DMS53 treated with DMSO at 0.1 percent for 48 hours (cell line): ENCODE measurements at regions not wholly inside any gene's neighbourhood (a gene's known extent, or its start where the extent isn't known, plus 50 kb on each side); places are given as distances from the start of the nearest gene placed in this dataset.

Experiments used
- DNase-seq: peaks from one replicate; lab custom pipeline; 2025; ENCODE audit not compliant: unreplicated experiment; lab: John Stamatoyannopoulos, UW

GRCh38 chr2:226652983-226653765 lies 146.4 kb downstream of the IRS1 start:
- DNase-seq: no peak

- DNase-seq: no peak
Observed at GRCh38 chr2:226652369-226652768, 147.3 kb downstream of the IRS1 start.

GRCh38 chr2:226649871-226650660 lies 149.6 kb downstream of the IRS1 start:
- DNase-seq: peak; percentile 85

GRCh38 chr2:226649201-226649600 lies 150.4 kb downstream of the IRS1 start:
- no peak for DNase-seq

GRCh38 chr2:226647621-226648518 lies 151.8 kb downstream of the IRS1 start:
- DNase-seq: no peak

- no peak for DNase-seq
Observed at GRCh38 chr2:226644399-226644865, 155.2 kb downstream of the IRS1 start.

- DNase-seq: no peak
Observed at GRCh38 chr2:226643946-226644282, 155.7 kb downstream of the IRS1 start.

- DNase-seq: no peak
Observed at GRCh38 chr2:226643030-226643945, 156.3 kb downstream of the IRS1 start.

- DNase-seq: no peak
Observed at GRCh38 chr2:226641008-226641407, 158.6 kb downstream of the IRS1 start.

GRCh38 chr2:226640501-226640900 lies 159.1 kb downstream of the IRS1 start:
- no peak for DNase-seq

GRCh38 chr2:226639550-226639949 lies 160.1 kb downstream of the IRS1 start:
- DNase-seq: no peak

GRCh38 chr2:226638576-226638975 lies 161.0 kb downstream of the IRS1 start:
- no peak for DNase-seq

GRCh38 chr2:226637383-226637782 lies 162.2 kb downstream of the IRS1 start:
- no peak for DNase-seq

GRCh38 chr2:226636586-226636985 lies 163.0 kb downstream of the IRS1 start:
- no peak for DNase-seq

- DNase-seq: no peak
Observed at GRCh38 chr2:226634943-226635604, 164.5 kb downstream of the IRS1 start.

GRCh38 chr2:226631671-226632070 lies 167.9 kb downstream of the IRS1 start:
- DNase-seq: no peak

- no peak for DNase-seq
Observed at GRCh38 chr2:226631187-226631586, 168.4 kb downstream of the IRS1 start.

GRCh38 chr2:226625946-226626345 lies 173.7 kb downstream of the IRS1 start:
- no peak for DNase-seq

GRCh38 chr2:226623587-226624368 lies 175.8 kb downstream of the IRS1 start:
- no peak for DNase-seq
